ENCODE measurements at regions not wholly inside any gene's neighbourhood (a gene's known extent, or its start where the extent isn't known, plus 50 kb on each side); places are given as distances from the start of the nearest gene placed in this dataset.

DNA sequence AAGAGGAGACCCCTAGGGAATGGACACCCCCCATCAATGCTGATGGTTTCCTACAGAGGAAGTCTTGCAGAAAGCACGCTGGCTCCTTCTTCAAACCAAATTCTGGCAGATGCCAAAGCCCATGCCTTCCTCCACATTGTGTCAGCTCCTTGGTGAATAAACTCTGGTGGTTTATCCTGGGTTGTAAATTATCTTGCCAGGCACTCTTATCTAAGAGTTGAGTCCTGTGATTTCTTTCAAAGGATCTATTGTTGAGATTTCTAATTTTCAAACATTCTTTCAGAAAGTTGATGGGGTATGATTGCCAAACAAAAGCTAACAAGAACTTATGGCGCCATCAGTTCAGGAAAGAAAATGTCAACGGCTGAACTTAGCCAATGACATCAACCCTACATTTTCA is 160.4 kb downstream of the NSG2 start:
- TF ChIP-seq, protein P1, sequence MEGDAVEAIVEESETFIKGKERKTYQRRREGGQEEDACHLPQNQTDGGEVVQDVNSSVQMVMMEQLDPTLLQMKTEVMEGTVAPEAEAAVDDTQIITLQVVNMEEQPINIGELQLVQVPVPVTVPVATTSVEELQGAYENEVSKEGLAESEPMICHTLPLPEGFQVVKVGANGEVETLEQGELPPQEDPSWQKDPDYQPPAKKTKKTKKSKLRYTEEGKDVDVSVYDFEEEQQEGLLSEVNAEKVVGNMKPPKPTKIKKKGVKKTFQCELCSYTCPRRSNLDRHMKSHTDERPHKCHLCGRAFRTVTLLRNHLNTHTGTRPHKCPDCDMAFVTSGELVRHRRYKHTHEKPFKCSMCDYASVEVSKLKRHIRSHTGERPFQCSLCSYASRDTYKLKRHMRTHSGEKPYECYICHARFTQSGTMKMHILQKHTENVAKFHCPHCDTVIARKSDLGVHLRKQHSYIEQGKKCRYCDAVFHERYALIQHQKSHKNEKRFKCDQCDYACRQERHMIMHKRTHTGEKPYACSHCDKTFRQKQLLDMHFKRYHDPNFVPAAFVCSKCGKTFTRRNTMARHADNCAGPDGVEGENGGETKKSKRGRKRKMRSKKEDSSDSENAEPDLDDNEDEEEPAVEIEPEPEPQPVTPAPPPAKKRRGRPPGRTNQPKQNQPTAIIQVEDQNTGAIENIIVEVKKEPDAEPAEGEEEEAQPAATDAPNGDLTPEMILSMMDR (IDR thresholded peaks at IDR 0.05) = no peak
- TF ChIP-seq POLR2A (IDR thresholded peaks at IDR 0.05) (no peak), EP300 (IDR thresholded peaks at IDR 0.05) (no peak)

Data from tibial nerve (tissue), 4 donors.